GM19467 (cell line): ENCODE measurements at regions not wholly inside any gene's neighbourhood (a gene's known extent, or its start where the extent isn't known, plus 50 kb on each side); places are given as distances from the start of the nearest gene placed in this dataset.

Source experiments
- ATAC-seq: cut with Tn5 transposase; IDR thresholded peaks from one replicate; pipeline ENCODE4 v1.9.1; 2021; ENCODE audit warnings: mild to moderate bottlenecking, moderate library complexity; ENCODE audit not compliant: unreplicated experiment

DNA sequence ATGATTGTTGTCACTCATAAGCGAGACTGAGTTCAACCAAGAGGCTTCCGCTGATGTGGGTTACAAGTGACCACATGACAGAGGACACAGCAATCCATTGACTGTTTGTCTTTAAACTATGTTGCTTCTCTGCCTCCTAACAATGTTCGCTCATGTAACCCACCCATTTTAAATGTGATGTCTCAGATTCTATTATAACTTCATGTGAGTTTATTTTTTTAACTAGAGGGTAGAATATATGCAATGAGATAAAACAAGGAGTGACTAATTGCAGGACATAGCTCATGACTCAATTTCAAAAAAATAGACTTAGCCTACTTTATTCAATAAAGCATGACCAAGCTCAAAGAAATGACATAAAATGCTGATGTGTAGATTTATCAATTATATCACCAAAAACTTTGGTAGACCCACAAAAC is 119.2 kb upstream of the SASH1 start:
- ATAC-seq = no peak

DNA sequence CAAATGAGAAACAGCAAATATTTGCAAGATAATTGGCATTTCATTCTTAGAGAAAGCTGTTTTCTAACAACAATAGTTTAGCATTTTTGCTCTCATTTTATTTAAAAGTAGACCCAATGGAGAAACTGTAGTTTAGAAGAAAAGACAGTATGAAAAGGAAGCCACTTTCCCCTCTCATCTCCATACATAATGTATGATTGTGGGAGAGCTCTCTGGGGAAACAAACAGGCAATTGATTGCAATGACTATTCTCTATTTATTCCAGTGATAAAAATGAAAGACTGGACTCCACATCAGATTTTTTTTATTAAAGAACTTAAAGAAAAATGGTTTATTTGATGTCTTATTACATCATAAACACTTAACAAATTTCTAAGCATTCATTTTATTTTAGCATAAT is 116.8 kb upstream of the SASH1 start:
- ATAC-seq = no peak

DNA sequence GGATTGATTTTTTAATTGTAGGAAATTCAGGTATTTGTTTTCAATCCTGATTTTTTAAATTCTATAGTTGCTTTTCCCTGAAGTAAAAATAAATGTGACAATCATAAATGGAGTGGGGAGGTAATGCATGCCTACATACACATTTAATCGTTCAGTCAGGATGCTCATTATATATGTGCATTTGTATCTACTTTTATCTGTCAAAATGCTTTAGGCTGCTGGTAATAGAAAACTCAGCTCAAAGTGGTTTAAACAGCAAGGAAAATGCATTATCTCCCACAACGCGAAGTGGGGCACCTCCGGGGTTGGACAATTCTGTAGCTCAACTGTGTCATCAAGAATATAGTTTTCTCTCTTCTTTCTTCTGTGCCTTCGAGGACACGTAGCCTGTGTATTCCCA is 116.4 kb upstream of the SASH1 start:
- ATAC-seq = no peak

GRCh38 chr6:148231572-148231971 is 111.1 kb upstream of the SASH1 start:
- ATAC-seq = no peak

- no peak for ATAC-seq
These were observed 107.2 kb upstream of the SASH1 start for GRCh38 chr6:148235446-148235845.

DNA sequence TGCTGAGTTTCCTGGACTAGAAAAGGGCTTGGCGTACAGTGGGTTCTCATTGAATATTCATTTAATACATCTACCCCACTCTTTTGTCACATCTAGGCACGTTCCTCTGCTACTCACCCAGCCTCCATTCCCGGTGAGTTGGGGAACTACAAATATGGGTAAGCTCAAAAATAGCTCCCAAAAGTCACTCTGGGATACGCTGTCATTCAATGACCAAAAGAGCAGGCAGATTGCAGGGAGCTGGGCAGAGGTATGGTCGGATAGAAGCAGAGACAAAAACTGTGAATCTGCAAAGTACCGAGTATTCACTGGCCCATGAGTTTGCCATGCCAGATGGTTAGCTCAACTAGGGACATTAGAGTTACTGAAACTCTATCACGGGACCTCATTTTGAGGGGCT is 103.9 kb upstream of the SASH1 start:
- ATAC-seq = no peak

- ATAC-seq = no peak
These were observed 103.4 kb upstream of the SASH1 start for GRCh38 chr6:148239215-148239614.

- ATAC-seq = no peak
These were observed 102.7 kb upstream of the SASH1 start for GRCh38 chr6:148239801-148240460.

DNA sequence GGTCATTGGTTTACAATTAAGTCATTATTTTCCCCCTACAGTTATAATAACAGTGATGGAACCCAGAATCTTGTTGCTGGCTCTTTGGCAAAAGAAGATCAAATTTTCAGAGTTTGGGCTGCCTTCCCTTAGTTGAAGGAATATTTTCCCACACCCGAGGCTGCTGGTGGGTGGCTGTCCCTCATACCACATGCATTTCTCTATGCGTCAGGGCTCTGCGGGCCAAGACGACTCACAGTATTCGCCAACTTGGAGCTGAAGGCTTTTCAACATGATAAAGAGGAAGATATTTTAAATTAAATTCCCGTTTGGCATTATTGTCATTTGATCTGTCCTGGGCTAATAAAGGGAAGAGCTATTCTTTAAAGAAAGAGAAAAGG is 102.2 kb upstream of the SASH1 start:
- no peak for ATAC-seq

GRCh38 chr6:148240861-148241477 is 101.7 kb upstream of the SASH1 start:
- ATAC-seq = no peak

DNA sequence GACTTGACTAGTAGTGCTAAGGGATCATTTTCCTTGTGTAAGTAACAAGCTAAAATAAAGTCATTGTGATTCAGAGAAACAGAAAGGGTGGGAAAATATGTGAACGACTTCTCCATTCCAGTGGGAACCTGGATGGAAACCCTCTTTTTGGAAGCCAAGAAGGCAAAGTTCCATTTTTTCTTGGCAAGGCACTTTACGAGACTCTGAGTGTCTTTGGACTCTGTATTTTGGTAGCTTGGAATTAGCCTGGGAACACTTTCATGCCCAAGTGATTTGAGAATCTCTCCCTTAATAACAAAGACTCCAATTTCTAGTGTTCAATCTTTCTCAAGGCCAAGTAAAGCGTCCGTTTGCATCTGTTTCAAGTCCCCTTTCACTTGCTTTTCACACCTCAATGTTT is 100.5 kb upstream of the SASH1 start:
- ATAC-seq = no peak

DNA sequence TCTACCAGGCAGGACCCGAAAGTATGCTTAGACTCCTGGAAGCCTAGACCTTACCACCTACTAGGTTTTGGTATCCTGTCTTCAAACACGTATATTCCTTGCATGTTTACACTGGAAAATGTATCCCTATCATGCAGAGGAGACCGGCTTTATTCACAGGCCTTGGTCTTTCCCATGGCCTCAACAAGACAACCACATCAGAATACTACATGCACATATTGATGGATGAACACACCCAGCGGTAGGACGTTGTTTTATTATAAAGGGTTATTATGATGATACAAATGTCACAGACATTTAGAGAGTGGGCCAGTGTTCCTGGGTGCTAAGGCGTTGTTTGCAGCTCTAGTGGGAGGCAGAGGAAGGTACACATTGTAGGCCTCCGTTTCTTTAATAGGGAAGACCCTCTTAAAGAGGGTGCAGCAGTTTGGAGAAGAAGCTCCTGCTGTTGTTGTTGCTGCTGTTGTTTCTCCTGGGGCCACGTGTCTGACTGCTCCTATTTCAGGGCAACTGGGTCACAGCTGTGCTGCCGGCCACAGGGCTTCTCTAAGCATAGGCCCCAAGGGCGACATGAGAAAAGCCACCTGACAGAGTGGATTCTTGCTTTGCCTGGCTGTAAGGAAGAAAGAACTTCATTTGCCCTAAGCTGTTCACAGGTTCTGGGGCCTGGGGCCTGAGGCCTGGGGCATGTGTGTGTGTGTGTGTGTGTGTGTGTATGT is 98.3 kb upstream of the SASH1 start:
- no peak for ATAC-seq

DNA sequence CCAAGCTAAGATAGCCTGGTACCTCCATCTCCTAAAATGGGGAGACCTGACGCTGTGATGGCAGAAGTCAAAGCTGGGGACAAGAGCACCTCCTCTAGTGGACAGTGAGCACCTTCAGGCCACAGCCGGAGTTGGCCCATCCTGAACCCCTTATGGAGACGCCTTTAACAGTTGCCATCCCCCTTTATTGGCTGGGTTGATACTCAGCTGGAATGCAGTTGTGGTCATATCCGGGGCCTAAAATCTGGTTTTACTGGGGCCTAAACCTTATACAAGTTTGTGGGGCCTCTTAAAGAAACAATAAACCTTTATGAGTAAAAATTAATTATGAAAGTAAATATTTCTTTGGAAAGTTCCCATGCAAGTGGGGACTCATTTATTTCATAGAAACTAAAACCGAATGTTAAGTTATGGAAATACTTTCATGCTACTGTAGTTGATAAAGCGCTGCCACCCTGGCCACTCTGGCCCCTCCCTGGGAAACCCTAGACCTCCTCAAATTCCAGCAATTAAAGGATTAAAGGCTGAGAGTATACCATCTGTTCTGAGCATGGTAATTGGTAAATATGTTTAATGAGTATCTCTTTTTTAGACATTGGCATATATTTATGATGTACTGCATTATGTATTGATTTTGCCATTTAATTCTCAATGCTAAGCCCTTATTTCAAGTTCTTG is 95.1 kb upstream of the SASH1 start:
- ATAC-seq = no peak

GRCh38 chr6:148249160-148249559 is 93.5 kb upstream of the SASH1 start:
- no peak for ATAC-seq

DNA sequence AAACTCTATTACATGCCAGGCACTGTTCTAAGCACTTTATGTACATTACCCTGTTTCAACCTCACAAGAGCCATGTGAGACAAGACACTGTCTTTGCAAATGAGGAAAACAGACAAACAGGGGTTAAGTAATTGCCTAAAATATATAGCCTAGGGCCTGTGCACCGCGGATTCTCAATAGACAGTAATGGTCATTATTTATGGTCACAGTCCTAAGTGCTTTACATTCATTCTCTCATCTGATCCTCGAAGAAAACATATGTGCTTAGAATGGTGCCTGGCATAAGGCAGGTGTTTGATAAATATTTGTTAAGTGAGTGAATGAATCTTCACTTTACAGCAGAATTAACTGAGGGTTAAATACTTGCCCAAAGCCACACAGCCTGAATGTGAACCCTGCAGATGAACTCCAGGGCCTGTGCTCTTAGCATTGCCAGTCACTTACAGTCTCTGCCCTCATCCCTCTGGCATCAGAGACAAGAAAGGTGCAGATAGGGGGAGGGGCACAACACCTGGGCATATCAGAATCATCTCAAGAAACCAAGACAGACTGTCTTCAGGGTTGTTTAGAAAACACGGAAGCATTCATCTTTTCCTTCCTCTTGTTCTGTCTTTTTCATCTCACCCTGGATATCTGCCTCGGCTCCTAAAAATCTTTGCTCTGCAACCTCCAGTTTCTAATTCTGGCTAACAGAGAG is 92.8 kb upstream of the SASH1 start:
- no peak for ATAC-seq

GRCh38 chr6:148250975-148251685 is 91.5 kb upstream of the SASH1 start:
- no peak for ATAC-seq

GRCh38 chr6:148251891-148252290 is 90.7 kb upstream of the SASH1 start:
- no peak for ATAC-seq

- ATAC-seq = no peak
These were observed 84.8 kb upstream of the SASH1 start for GRCh38 chr6:148257810-148258209.

- ATAC-seq = no peak
These were observed 83.8 kb upstream of the SASH1 start for GRCh38 chr6:148258868-148259267.

DNA sequence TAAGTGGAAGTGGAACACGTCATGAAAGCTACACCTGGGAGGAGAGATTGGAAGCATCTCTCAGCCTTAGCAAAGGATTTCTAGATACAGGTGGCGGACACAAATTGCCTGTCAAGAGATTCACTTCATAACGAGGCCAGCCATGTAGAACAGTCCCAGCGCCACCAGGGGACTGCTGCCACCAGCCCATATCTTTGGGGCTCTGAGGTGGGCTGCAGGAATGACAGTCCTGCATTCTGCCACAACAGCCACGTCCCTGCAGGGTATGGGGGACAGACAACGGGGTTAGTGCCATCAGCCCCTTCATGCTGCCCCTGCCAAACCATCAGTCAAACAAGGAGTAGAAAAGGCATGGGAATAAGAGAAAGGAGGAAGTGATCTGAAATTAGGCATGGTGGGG is 81.2 kb upstream of the SASH1 start:
- no peak for ATAC-seq

DNA sequence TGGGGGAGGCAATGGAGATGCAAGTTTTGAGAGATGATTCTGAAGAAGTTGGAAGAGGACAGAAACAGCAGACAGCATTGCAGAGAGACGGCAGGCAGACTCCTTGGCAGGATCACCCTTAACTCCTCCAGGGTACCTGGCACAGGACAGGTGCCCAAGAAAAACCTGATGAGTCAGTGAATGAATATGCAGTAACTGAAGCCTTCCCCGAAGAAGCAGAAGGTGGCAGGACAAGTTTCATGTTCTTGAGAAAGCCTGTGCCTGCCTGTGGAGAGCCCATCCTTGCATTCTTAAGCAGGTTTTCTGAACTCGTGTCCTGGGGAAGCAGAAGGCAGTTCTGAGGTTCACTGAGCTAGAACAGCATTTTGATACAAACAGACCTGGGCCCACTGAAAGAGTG is 79.6 kb upstream of the SASH1 start:
- ATAC-seq = no peak
